Lung (tissue), 11 donors: ENCODE measurements at regions not wholly inside any gene's neighbourhood (a gene's known extent, or its start where the extent isn't known, plus 50 kb on each side); places are given as distances from the start of the nearest gene placed in this dataset.
A peak's percentile ranks its signal among the peaks of the same experiment; 100 is the strongest.

ENCODE experiments used
- ATAC-seq: fragments of 200-7000 bp; cut with Tn5 transposase; one replicate; pipeline ENCODE4 v1.9.1; 2020; ENCODE audit warnings: moderate number of reproducible peaks; ENCODE audit not compliant: insufficient read depth, low FRiP score
- DNase-seq, 3 donors: peaks; one replicate each; pipeline ENCODE4 v3.0.0-alpha.2; 2013 to 2017
- H3K27ac ChIP-seq, 2 donors: one replicate each; pipeline ENCODE4 v1.5.1; 2013; ENCODE audit warnings: mild to moderate bottlenecking in 2 of 2, moderate library complexity in 2 of 2, control low read depth in 1 of 2, inconsistent platforms in 1 of 2, low read depth in 1 of 2, low read length in 1 of 2
- H3K27me3 ChIP-seq, 3 donors: one replicate each; pipeline ENCODE4 v1.5.1; 2013; ENCODE audit warnings: low read length in 2 of 3; ENCODE audit not compliant: control insufficient read depth in 3 of 3, insufficient read depth in 3 of 3
- H3K36me3 ChIP-seq, 4 donors: one replicate each; pipeline ENCODE4 v1.5.1; 2013; ENCODE audit warnings: low read length in 4 of 4, mild to moderate bottlenecking in 1 of 4, moderate library complexity in 1 of 4; ENCODE audit not compliant: control insufficient read depth in 4 of 4, insufficient read depth in 4 of 4
- H3K4me1 ChIP-seq, 5 donors: one replicate each; pipeline ENCODE4 v1.5.1; 2013; ENCODE audit warnings: low read length in 5 of 5, mild to moderate bottlenecking in 2 of 5, moderate library complexity in 1 of 5; ENCODE audit not compliant: control insufficient read depth in 5 of 5, insufficient read depth in 5 of 5
- H3K4me3 ChIP-seq: one replicate; pipeline ENCODE4 v1.5.1; 2013; ENCODE audit warnings: mild to moderate bottlenecking, control low read depth, moderate library complexity
- H3K9ac ChIP-seq, 2 donors: one replicate each; pipeline ENCODE4 v1.5.1; 2013; ENCODE audit warnings: low read length in 2 of 2, control low read depth in 1 of 2; ENCODE audit not compliant: insufficient read depth in 1 of 2
- H3K9me3 ChIP-seq, 4 donors: one replicate each; pipeline ENCODE4 v1.5.1; 2013; ENCODE audit warnings: low read length in 3 of 4, mild to moderate bottlenecking in 1 of 4, moderate library complexity in 1 of 4; ENCODE audit not compliant: control insufficient read depth in 4 of 4, insufficient read depth in 3 of 4
- WGBS, 2 donors: extraction: QIAGEN DNeasy Blood & Tissue Kit; methylation state at CpG; one replicate each; pipeline ENCODE4 v1.1.7; 2013; 5-methylcytosine and 5-hydroxymethylcytosine counted together
- TF ChIP-seq, protein P1 (sequence below): IDR thresholded peaks from 2 replicates; pipeline ENCODE4 v1.5.1; 2012; ENCODE audit warnings: mild to moderate bottlenecking; ENCODE audit errors: control extremely low read depth, extremely low read depth
- donor health status: control.
- donor health status: control.
- donor health status: Bipolar disorder and iron deficiency.
- donor health status: healthy.
- donor health status: DM: yes; HTN: yes; CAD: no.

DNA sequence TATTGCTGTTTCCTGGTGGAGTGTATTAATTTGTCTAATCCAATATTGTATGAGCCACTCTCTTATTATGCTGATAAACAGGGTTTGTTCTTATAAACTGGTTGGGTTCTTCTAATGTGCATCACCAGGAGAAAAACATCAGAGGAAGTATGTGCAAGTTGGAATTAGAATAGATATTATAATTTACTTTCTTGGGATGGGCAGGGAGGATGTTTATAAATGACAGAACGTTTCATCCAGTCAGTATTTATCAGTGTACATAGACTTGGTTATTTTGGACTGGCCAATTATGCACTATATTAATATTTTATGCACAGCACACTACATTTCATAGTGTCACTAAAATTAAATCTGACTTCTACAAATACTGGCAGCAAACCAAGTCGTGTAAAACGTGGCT lies 495.8 kb downstream of the PSAT1 start:
- no peak overlapping the region for H3K27ac ChIP-seq
- ATAC-seq: no peak
- 48 to 69% methylated on average over 3 of the region's 3 CpGs for WGBS, 2 donors
- DNase-seq: no peak
- H3K4me1 ChIP-seq: no peaks in the 10 kb centered on the region
- no peaks in the 10 kb centered on the region for H3K27me3 ChIP-seq
- no peak overlapping the region for H3K4me3 ChIP-seq
- no peaks in the 10 kb centered on the region for H3K36me3 ChIP-seq
- no peak overlapping the region for H3K9ac ChIP-seq
- H3K9me3 ChIP-seq: no peaks in the 10 kb centered on the region
- TF ChIP-seq, protein P1, sequence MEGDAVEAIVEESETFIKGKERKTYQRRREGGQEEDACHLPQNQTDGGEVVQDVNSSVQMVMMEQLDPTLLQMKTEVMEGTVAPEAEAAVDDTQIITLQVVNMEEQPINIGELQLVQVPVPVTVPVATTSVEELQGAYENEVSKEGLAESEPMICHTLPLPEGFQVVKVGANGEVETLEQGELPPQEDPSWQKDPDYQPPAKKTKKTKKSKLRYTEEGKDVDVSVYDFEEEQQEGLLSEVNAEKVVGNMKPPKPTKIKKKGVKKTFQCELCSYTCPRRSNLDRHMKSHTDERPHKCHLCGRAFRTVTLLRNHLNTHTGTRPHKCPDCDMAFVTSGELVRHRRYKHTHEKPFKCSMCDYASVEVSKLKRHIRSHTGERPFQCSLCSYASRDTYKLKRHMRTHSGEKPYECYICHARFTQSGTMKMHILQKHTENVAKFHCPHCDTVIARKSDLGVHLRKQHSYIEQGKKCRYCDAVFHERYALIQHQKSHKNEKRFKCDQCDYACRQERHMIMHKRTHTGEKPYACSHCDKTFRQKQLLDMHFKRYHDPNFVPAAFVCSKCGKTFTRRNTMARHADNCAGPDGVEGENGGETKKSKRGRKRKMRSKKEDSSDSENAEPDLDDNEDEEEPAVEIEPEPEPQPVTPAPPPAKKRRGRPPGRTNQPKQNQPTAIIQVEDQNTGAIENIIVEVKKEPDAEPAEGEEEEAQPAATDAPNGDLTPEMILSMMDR: no peak

DNA sequence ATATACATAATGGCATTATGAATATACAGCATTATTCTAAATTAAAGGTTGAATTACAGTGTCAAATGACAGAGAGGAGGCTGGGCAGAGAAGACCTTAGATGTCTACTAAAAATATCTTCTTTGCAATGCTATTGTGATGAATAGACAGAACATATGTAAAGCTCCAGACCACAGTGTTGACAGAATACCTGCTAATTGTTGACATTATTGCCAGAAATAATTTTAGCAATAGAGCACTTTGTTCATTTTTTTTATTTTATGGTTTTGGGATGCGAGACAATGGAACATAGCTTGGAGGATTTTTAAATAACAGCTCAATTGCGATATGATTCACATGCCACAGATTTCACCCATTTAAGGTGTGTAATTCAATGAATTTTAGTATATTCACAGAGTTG lies 508.8 kb downstream of the PSAT1 start:
- Histone ChIP-seq H3K36me3 (no peaks in the 10 kb centered on the region), H3K4me3 (no peak overlapping the region), H3K4me1 (no peaks in the 10 kb centered on the region), H3K9ac (no peak overlapping the region), H3K27me3 (no peaks in the 10 kb centered on the region), H3K9me3 (no peaks in the 10 kb centered on the region), H3K27ac (no peak overlapping the region)
- ATAC-seq (no peak), DNase-seq (no peak)
- WGBS, 2 donors: 96 to 97% methylated on average over 2 of the region's 2 CpGs
- TF ChIP-seq, protein P1: no peak

DNA sequence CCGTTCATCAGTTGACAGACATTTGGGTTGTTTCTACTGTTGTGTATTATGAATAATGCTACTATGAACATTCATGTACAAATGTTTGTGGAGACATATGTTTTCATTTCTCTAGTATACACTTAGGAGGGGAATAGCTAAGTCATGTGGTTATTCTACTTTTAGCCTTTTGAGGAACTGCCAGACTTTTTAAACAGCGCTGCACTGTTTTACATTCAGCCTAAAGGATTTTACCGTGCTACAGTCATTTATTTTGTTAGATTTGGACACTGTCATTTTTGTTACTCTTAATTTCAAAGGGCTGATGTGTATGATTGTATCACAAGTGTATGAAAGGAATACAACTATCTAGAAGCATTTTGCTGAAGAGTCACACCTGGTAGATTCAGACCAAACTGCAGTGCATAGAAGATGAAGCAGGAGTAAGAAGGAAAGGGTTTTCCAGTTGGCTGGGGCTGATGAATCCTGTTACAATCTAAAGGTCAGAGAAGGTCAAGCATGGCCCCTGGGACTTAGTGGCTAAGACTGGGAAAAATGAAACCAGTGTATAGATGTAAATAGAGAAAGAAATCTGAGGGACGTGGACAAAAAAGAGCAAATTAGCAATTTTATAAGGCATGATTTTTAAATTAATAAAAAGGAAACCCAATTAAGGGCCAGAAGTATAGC lies 509.7 kb downstream of the PSAT1 start:
- no peak overlapping the region for H3K4me3 ChIP-seq
- DNase-seq (peak in 1 of 3 donors; percentile 8), ATAC-seq (no peak)
- WGBS, 2 donors: 78 to 79% methylated on average over 4 of the region's 4 CpGs
- no peaks in the 10 kb centered on the region for H3K36me3 ChIP-seq
- H3K9me3 ChIP-seq: no peaks in the 10 kb centered on the region
- H3K9ac ChIP-seq: no peak overlapping the region
- H3K4me1 ChIP-seq: no peaks in the 10 kb centered on the region
- TF ChIP-seq, protein P1: no peak
- H3K27ac ChIP-seq: no peak overlapping the region
- no peaks in the 10 kb centered on the region for H3K27me3 ChIP-seq

DNA sequence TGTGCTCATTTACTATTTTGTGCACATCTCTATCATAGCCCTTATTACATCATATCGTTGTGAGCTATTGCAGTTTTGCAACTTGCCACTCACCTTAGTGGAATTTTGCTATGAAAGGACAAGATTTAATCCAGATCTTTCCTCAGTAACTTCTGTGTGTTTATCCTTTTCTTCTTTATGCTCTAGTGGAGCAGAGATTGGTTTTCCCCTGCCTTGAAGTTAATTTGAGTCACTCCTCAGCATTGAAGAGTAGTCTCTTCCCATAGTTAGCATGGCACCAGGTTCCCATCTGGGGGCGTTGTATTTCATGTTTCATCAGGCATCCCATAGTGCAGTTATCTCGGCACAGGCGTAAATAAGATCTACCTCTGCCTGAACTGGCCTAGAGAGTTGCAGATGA lies 510.4 kb downstream of the PSAT1 start:
- no peak overlapping the region for H3K27ac ChIP-seq
- 82 to 84% methylated on average over 4 of the region's 4 CpGs for WGBS, 2 donors
- no peak for ATAC-seq
- no peak overlapping the region for H3K4me3 ChIP-seq
- H3K4me1 ChIP-seq: no peaks in the 10 kb centered on the region
- TF ChIP-seq, protein P1: no peak
- no peaks in the 10 kb centered on the region for H3K27me3 ChIP-seq
- no peaks in the 10 kb centered on the region for H3K36me3 ChIP-seq
- H3K9ac ChIP-seq: no peak overlapping the region
- DNase-seq: no peak
- H3K9me3 ChIP-seq: no peaks in the 10 kb centered on the region
